Neural progenitor cell (in vitro differentiated cells): ENCODE measurements at regions not wholly inside any gene's neighbourhood (a gene's known extent, or its start where the extent isn't known, plus 50 kb on each side); places are given as distances from the start of the nearest gene placed in this dataset.

Experiments used
- DNase-seq: peaks from one replicate; pipeline ENCODE4 v3.0.0-alpha.2; 2016; ENCODE audit warnings: low spot score
- H2AFZ ChIP-seq: fragments of 200-600 bp; sonication (generic); replicated peaks from 2 replicates; pipeline ENCODE4 v1.6.1; 2016; ENCODE audit warnings: antibody characterized with exemption
- H3F3A ChIP-seq: fragments of 200-600 bp; sonication (generic); 2 replicates; pipeline ENCODE4 v1.6.1; 2016; ENCODE audit warnings: antibody characterized with exemption, low read depth
- H3K27ac ChIP-seq: fragments of 200-600 bp; sonication (generic); 2 replicates; pipeline ENCODE4 v1.5.1; 2016; ENCODE audit warnings: mild to moderate bottlenecking
- H3K27me3 ChIP-seq: fragments of 200-600 bp; sonication (generic); 2 replicates; pipeline ENCODE4 v1.6.1; 2016; ENCODE audit warnings: mild to moderate bottlenecking, moderate library complexity
- H3K36me3 ChIP-seq: fragments of 200-600 bp; sonication (generic); 2 replicates; pipeline ENCODE4 v1.5.1; 2016
- H3K4me1 ChIP-seq: fragments of 200-600 bp; sonication (generic); 2 replicates; pipeline ENCODE4 v1.6.1; 2016; ENCODE audit warnings: mixed run types
- H3K4me2 ChIP-seq: fragments of 200-600 bp; sonication (generic); 2 replicates; pipeline ENCODE4 v1.6.1; 2016
- H3K4me3 ChIP-seq: fragments of 200-600 bp; sonication (generic); 2 replicates; pipeline ENCODE4 v1.5.1; 2016
- H3K79me2 ChIP-seq: fragments of 200-600 bp; sonication (generic); 2 replicates; pipeline ENCODE4 v1.6.1; 2016; ENCODE audit warnings: low read depth
- H3K9ac ChIP-seq: fragments of 200-600 bp; sonication (generic); 2 replicates; pipeline ENCODE4 v1.6.1; 2016
- H3K9me3 ChIP-seq: fragments of 200-600 bp; sonication (generic); 2 replicates; pipeline ENCODE4 v1.5.1; 2016; ENCODE audit warnings: low read depth
- H4K20me1 ChIP-seq: fragments of 200-600 bp; sonication (generic); 2 replicates; pipeline ENCODE4 v1.6.1; 2016; ENCODE audit warnings: low read depth
- H3K27ac Mint-ChIP-seq: 3 replicates; pipeline ENCODE4 v1.8.0; 2021; ENCODE audit warnings: mixed read lengths
- H3K27me3 Mint-ChIP-seq: 2 replicates; pipeline ENCODE4 v1.8.0; 2022; ENCODE audit warnings: low read depth, mild to moderate bottlenecking, inconsistent platforms, moderate library complexity, mixed read lengths; ENCODE audit not compliant: insufficient read depth
- H3K36me3 Mint-ChIP-seq: 3 replicates; pipeline ENCODE4 v1.8.0; 2021; ENCODE audit warnings: mixed read lengths
- H3K4me1 Mint-ChIP-seq: 3 replicates; pipeline ENCODE4 v1.8.0; 2021; ENCODE audit warnings: mixed read lengths
- H3K4me3 Mint-ChIP-seq: 3 replicates; pipeline ENCODE4 v1.8.0; 2021; ENCODE audit warnings: mild to moderate bottlenecking, moderate library complexity, mixed read lengths
- H3K9me3 Mint-ChIP-seq: 3 replicates; pipeline ENCODE4 v1.8.0; 2020; ENCODE audit warnings: mixed read lengths
- EZH2 ChIP-seq: fragments of 200-600 bp; sonication (generic); IDR thresholded peaks from 2 replicates; pipeline ENCODE4 v1.6.1; 2017; ENCODE audit warnings: antibody characterized with exemption, mild to moderate bottlenecking, moderate library complexity
- EZH2phosphoT487 ChIP-seq: fragments of 200-600 bp; sonication (generic); IDR thresholded peaks from 2 replicates; pipeline ENCODE4 v1.6.1; 2017; ENCODE audit warnings: antibody characterized with exemption
- TF ChIP-seq, protein P1 (sequence below): fragments of 200-600 bp; sonication (generic); IDR thresholded peaks from 2 replicates; pipeline ENCODE4 v1.5.1; 2017; ENCODE audit warnings: antibody characterized with exemption, mild to moderate bottlenecking

DNA sequence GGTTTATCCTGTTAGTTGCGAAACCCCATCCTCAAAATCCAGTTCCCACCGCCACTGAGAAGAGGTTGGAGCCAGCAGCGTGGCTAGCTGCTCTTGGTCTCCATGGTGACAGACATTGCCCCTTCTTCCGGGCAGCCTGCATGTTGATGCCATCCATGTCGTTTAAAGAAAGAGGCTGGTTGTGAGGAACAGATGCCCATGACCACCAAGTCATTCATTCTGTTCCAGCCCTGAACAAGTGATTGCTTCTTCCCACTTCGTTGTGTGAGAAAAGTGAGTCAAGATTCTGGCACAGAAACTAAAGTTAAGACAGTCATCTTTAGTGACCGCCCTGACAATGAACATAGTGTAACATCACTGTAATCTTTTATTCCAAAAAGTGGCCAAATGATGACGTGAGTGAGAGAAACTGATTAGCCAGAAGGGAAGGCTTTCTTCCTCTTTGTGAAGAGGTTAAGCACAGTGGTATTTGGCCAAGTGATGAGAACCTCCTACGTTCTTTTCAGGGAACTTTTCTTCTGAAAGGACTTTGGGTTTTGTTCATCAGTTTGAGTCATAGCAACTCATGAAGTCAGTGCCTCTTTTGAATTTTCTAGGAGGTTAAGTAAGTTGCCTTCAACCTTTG lies 272.5 kb downstream of the GALR1 start:
- Histone ChIP-seq H3K27ac (no peak overlapping the region), H2AFZ (no peak overlapping the region), H3K79me2 (no peaks in the 10 kb centered on the region), H3K9me3 (no peaks in the 10 kb centered on the region), H3F3A (no peaks in the 10 kb centered on the region), H3K9ac (no peak overlapping the region), H3K4me3 (no peak overlapping the region), H4K20me1 (no peaks in the 10 kb centered on the region), H3K27me3 (no peaks in the 10 kb centered on the region), H3K4me2 (no peak overlapping the region), H3K36me3 (no peaks in the 10 kb centered on the region), H3K4me1 (no peaks in the 10 kb centered on the region)
- peaks cover 3% of the 10 kb centered on the region for H3K36me3 Mint-ChIP-seq
- DNase-seq = no peak
- TF ChIP-seq, protein P1, sequence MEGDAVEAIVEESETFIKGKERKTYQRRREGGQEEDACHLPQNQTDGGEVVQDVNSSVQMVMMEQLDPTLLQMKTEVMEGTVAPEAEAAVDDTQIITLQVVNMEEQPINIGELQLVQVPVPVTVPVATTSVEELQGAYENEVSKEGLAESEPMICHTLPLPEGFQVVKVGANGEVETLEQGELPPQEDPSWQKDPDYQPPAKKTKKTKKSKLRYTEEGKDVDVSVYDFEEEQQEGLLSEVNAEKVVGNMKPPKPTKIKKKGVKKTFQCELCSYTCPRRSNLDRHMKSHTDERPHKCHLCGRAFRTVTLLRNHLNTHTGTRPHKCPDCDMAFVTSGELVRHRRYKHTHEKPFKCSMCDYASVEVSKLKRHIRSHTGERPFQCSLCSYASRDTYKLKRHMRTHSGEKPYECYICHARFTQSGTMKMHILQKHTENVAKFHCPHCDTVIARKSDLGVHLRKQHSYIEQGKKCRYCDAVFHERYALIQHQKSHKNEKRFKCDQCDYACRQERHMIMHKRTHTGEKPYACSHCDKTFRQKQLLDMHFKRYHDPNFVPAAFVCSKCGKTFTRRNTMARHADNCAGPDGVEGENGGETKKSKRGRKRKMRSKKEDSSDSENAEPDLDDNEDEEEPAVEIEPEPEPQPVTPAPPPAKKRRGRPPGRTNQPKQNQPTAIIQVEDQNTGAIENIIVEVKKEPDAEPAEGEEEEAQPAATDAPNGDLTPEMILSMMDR = no peak
- TF ChIP-seq EZH2 = no peak
- H3K27me3 Mint-ChIP-seq = peaks cover 5% of the 10 kb centered on the region
- no peak overlapping the region for H3K27ac Mint-ChIP-seq
- H3K4me3 Mint-ChIP-seq = no peak overlapping the region
- no peaks in the 10 kb centered on the region for H3K4me1 Mint-ChIP-seq
- H3K9me3 Mint-ChIP-seq = no peaks in the 10 kb centered on the region

GRCh38 chr18:77524909-77525308 lies 275.3 kb downstream of the GALR1 start:
- Histone ChIP-seq H4K20me1 (no peaks in the 10 kb centered on the region), H3K4me2 (no peak overlapping the region), H3K9ac (no peak overlapping the region), H2AFZ (no peak overlapping the region), H3F3A (no peaks in the 10 kb centered on the region), H3K9me3 (no peaks in the 10 kb centered on the region), H3K4me1 (no peaks in the 10 kb centered on the region), H3K4me3 (no peak overlapping the region), H3K79me2 (no peaks in the 10 kb centered on the region), H3K27ac (no peak overlapping the region), H3K27me3 (no peaks in the 10 kb centered on the region), H3K36me3 (no peaks in the 10 kb centered on the region)
- no peaks in the 10 kb centered on the region for H3K9me3 Mint-ChIP-seq
- H3K36me3 Mint-ChIP-seq = peaks cover 3% of the 10 kb centered on the region
- TF ChIP-seq EZH2phosphoT487 (no peak), EZH2 (no peak)
- TF ChIP-seq, protein P1 = no peak
- H3K4me3 Mint-ChIP-seq = no peak overlapping the region
- H3K27me3 Mint-ChIP-seq = peaks cover 5% of the 10 kb centered on the region
- no peak overlapping the region for H3K27ac Mint-ChIP-seq
- DNase-seq = no peak
- H3K4me1 Mint-ChIP-seq = peaks cover 5% of the 10 kb centered on the region

- Histone ChIP-seq H3K36me3 (no peaks in the 10 kb centered on the region), H3K4me1 (no peaks in the 10 kb centered on the region), H3K79me2 (no peaks in the 10 kb centered on the region), H3K9ac (no peak overlapping the region), H3K27ac (no peak overlapping the region), H3K4me2 (no peak overlapping the region), H4K20me1 (no peaks in the 10 kb centered on the region), H3K4me3 (no peak overlapping the region), H3K27me3 (no peaks in the 10 kb centered on the region), H3K9me3 (no peaks in the 10 kb centered on the region), H2AFZ (no peak overlapping the region), H3F3A (no peaks in the 10 kb centered on the region)
- H3K4me3 Mint-ChIP-seq = no peak overlapping the region
- TF ChIP-seq EZH2 = no peak
- no peak for TF ChIP-seq EZH2phosphoT487
- TF ChIP-seq, protein P1 = no peak
- H3K4me1 Mint-ChIP-seq = peaks cover 16% of the 10 kb centered on the region
- H3K9me3 Mint-ChIP-seq = no peaks in the 10 kb centered on the region
- H3K27me3 Mint-ChIP-seq = peaks cover 2% of the 10 kb centered on the region
- no peak overlapping the region for H3K27ac Mint-ChIP-seq
- no peak for DNase-seq
- peaks cover 3% of the 10 kb centered on the region for H3K36me3 Mint-ChIP-seq
Measured at GRCh38 chr18:77526962-77527361, 277.3 kb downstream of the GALR1 start.
